Caco-2 (cell line): ENCODE measurements at regions not wholly inside any gene's neighbourhood (a gene's known extent, or its start where the extent isn't known, plus 50 kb on each side); places are given as distances from the start of the nearest gene placed in this dataset.
A peak's percentile ranks its signal among the peaks of the same experiment; 100 is the strongest.

Experiments
- BruUV-seq: library from RNA; stranded (reverse); fragments of 400-500 nt; replicated peaks from 2 replicates; lab custom pipeline; 2021; lab: Mats Ljungman, UMichigan
- CTCF ChIA-PET: fragments of 300-600 bp; sonication (Branson Sonifier 250); formaldehyde crosslinking; loops from one replicate; lab custom pipeline; 2022; ENCODE audit warnings: antibody characterized with exemption; lab: Charles Lee
- POLR2A ChIA-PET: fragments of 300-600 bp; sonication (Branson Sonifier 250); formaldehyde crosslinking; loops from one replicate; lab custom pipeline; 2022; ENCODE audit warnings: antibody characterized with exemption; lab: Charles Lee
- DNase-seq, 2 experiments: peaks; one replicate each; pipeline versions ENCODE4 v3.0.0 to v3.0.0-alpha.2; 2020 to 2022
- H3K27me3 ChIP-seq: replicated peaks from 2 replicates; pipeline ENCODE4 v1.6.0; 2011; ENCODE audit warnings: low read length; ENCODE audit not compliant: control insufficient read depth, insufficient read depth
- H3K36me3 ChIP-seq: 2 replicates; pipeline ENCODE4 v1.5.1; 2011; ENCODE audit warnings: low read length; ENCODE audit not compliant: control insufficient read depth, insufficient read depth
- H3K4me1 ChIP-seq: fragments of 250-450 bp; sonication (Bioruptor Pico); 2 replicates; pipeline ENCODE4 v1.5.1; 2020; ENCODE audit warnings: mild to moderate bottlenecking
- H3K4me3 ChIP-seq: 2 replicates; pipeline ENCODE4 v1.5.1; 2011; ENCODE audit warnings: low read depth, mild to moderate bottlenecking, control low read depth, low read length
- H3K9me3 ChIP-seq: fragments of 250-450 bp; sonication (Bioruptor Pico); 2 replicates; pipeline ENCODE4 v1.5.1; 2020; ENCODE audit warnings: mild to moderate bottlenecking, moderate library complexity
- H3K27ac Mint-ChIP-seq: one replicate; pipeline ENCODE4 v1.8.0; 2022; ENCODE audit warnings: mixed read lengths; ENCODE audit not compliant: unreplicated experiment
- H3K27me3 Mint-ChIP-seq: one replicate; pipeline ENCODE4 v1.8.0; 2022; ENCODE audit warnings: mixed read lengths; ENCODE audit not compliant: insufficient read depth, unreplicated experiment
- H3K36me3 Mint-ChIP-seq: one replicate; pipeline ENCODE4 v1.8.0; 2022; ENCODE audit warnings: mild to moderate bottlenecking, mixed read lengths; ENCODE audit not compliant: insufficient read depth, unreplicated experiment
- H3K4me1 Mint-ChIP-seq: one replicate; pipeline ENCODE4 v1.8.0; 2022; ENCODE audit warnings: low read depth, mixed read lengths; ENCODE audit not compliant: unreplicated experiment
- H3K4me3 Mint-ChIP-seq: one replicate; pipeline ENCODE4 v1.8.0; 2022; ENCODE audit warnings: mild to moderate bottlenecking, moderate library complexity, mixed read lengths; ENCODE audit not compliant: unreplicated experiment
- H3K9me3 Mint-ChIP-seq: one replicate; pipeline ENCODE4 v1.8.0; 2022; ENCODE audit warnings: mixed read lengths; ENCODE audit not compliant: unreplicated experiment
- intact Hi-C: fragments of 100-400 bp; cut with micrococcal nuclease; formaldehyde crosslinking; loops from one replicate; pipeline ENCODE4 v1.10.0; 2022; ENCODE audit not compliant: unreplicated experiment
- TF ChIP-seq, protein P1 (sequence below), 2 experiments: fragments of 200-600 bp in 1 of 2; IDR thresholded peaks; 1 replicate in 1 of 2; 2 replicates in 1 of 2; pipeline versions ENCODE4 v1.5.1 to v1.8.0; 2011 to 2022; ENCODE audit warnings: antibody characterized with exemption in 1 of 2, control low read depth in 1 of 2, inconsistent platforms in 1 of 2, low read depth in 1 of 2, low read length in 1 of 2, mild to moderate bottlenecking in 1 of 2, moderate library complexity in 1 of 2; ENCODE audit not compliant: insufficient read depth in 1 of 2, severe bottlenecking in 1 of 2, unreplicated experiment in 1 of 2

DNA sequence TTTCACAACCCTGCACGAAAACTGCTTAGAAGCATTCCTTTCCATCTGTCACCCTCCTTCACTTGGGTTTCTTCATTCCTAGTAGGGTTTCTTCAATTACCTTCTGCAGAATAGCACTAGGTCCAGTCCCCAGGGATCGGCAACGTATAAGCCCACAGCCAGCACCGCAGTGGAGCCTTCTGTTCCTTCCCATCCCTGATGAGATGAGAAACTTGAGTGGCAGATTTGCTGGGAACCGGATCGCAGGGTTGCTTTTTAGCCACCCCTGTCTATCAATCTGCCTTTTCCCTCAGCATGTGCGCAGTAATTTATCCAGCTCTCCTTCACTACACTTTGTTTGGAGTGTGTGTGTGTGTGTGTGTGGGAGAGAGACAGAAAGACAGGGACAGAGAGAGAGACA lies 94.2 kb downstream of the CD8B2 start:
- Histone ChIP-seq H3K27me3 (no peaks in the 10 kb centered on the region), H3K4me1 (no peaks in the 10 kb centered on the region), H3K4me3 (no peak overlapping the region), H3K36me3 (no peaks in the 10 kb centered on the region), H3K9me3 (no peaks in the 10 kb centered on the region)
- H3K9me3 Mint-ChIP-seq = no peaks in the 10 kb centered on the region
- no peak overlapping the region for H3K27ac Mint-ChIP-seq
- CTCF ChIA-PET = interaction anchor here (1.5 kb wide), 1 partner anchor 11 kb away, joined by 5 read pairs; no protein-coding TSS in a partner anchor
- intact Hi-C loops = loop anchor here (5.0 kb wide), 1 partner anchor 334 kb away; no protein-coding TSS in a partner anchor
- H3K36me3 Mint-ChIP-seq = no peaks in the 10 kb centered on the region
- peaks cover 8% of the 10 kb centered on the region for H3K4me1 Mint-ChIP-seq
- peak overlapping the region; percentile 55 for H3K4me3 Mint-ChIP-seq
- peaks cover 11% of the 10 kb centered on the region for H3K27me3 Mint-ChIP-seq
- TF ChIP-seq, protein P1, sequence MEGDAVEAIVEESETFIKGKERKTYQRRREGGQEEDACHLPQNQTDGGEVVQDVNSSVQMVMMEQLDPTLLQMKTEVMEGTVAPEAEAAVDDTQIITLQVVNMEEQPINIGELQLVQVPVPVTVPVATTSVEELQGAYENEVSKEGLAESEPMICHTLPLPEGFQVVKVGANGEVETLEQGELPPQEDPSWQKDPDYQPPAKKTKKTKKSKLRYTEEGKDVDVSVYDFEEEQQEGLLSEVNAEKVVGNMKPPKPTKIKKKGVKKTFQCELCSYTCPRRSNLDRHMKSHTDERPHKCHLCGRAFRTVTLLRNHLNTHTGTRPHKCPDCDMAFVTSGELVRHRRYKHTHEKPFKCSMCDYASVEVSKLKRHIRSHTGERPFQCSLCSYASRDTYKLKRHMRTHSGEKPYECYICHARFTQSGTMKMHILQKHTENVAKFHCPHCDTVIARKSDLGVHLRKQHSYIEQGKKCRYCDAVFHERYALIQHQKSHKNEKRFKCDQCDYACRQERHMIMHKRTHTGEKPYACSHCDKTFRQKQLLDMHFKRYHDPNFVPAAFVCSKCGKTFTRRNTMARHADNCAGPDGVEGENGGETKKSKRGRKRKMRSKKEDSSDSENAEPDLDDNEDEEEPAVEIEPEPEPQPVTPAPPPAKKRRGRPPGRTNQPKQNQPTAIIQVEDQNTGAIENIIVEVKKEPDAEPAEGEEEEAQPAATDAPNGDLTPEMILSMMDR (IDR thresholded peaks at IDR 0.05; ENCODE audit: insufficient read depth in 1 of 2, low read depth in 1 of 2, low read length in 1 of 2, severe bottlenecking in 1 of 2, unreplicated experiment in 1 of 2) = no peak
- no TSS peak for BruUV-seq
- DNase-seq = no peak
- POLR2A ChIA-PET = no interaction called here

DNA sequence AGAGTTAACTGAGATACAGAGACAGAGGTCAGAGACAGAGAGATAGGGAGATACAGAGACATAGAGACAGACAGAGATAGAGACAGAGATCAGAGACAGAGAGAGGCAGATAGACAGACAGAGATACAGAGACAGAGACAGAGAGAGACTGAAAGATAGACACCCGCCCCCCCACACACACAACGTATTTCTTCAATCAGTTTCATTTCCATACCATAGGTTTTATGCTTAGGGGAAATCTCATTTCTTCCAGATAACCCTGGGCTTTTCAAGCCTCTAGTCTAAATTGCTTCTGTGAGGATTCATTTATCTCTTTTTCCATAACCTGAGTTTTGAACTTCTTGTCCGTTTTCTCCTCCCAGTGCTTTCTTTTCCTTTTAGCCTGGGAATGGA lies 94.6 kb downstream of the CD8B2 start:
- TF ChIP-seq, protein P1 (IDR thresholded peaks at IDR 0.05; ENCODE audit: insufficient read depth in 1 of 2, low read depth in 1 of 2, low read length in 1 of 2, severe bottlenecking in 1 of 2, unreplicated experiment in 1 of 2) = no peak
- peaks cover 7% of the 10 kb centered on the region for H3K4me1 Mint-ChIP-seq
- intact Hi-C loops = loop anchor here (1.0 to 5.0 kb wide), 4 partner anchors 18 to 477 kb away; no protein-coding TSS in a partner anchor
- Histone ChIP-seq H3K9me3 (no peaks in the 10 kb centered on the region), H3K27me3 (no peaks in the 10 kb centered on the region), H3K4me3 (no peak overlapping the region), H3K36me3 (no peaks in the 10 kb centered on the region), H3K4me1 (no peaks in the 10 kb centered on the region)
- ChIA-PET CTCF (interaction anchor here (1.2 to 2.7 kb wide), 3 partner anchors 12 to 19 kb away, joined by 4 to 39 read pairs (median 5); no protein-coding TSS in a partner anchor), POLR2A (no interaction called here)
- H3K36me3 Mint-ChIP-seq = no peaks in the 10 kb centered on the region
- H3K4me3 Mint-ChIP-seq = peak overlapping the region; percentile 55
- peaks cover 11% of the 10 kb centered on the region for H3K27me3 Mint-ChIP-seq
- no peak for DNase-seq
- no peaks in the 10 kb centered on the region for H3K9me3 Mint-ChIP-seq
- BruUV-seq = no TSS peak
- no peak overlapping the region for H3K27ac Mint-ChIP-seq

DNA sequence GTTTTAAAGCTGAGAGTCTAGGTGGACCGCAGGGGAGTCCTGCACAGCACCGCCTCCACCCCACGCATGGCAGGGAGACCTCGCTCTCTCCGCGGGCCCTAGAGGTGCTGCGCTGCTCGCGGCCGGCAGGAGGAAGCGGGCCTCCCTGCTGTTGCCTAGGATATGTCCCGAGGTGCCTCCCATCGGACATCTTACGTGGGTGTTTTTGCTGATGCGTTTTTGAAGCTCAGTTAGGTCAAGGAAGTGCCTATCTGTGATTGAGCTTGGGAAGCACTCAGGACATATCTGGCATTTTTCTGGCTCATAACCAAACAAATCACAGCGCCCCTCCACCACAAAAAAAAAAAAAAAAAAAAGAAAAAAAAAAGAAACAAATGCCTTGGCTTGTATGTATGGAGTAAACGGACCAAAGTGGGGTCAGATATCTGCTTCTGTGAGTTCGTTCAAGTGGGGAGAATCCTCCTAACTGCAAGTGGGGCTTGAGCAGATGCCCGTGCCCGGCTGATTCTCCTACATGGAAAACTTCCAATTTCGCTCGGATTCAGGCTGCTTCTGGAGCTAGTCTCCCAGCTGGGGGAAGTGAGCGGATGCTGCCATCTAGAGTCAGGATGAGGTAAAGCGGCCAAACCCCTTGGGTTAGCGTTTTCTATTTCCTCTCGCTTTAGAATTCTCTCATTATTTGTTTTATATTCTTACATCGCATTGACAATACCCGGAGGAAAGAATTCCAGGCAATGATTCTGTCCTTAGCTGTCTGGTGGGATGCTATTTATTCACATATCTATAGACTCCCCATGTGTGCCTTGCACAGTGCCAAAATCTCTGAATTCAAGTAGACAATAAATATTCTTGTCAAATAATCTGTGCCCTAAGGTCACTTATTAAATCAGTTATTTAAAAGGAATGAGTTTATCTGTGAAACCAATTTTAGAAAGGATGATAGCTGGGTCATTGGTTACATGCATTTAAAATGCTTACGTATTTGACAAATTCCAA lies 95.3 kb downstream of the CD8B2 start:
- CTCF ChIA-PET = interaction anchor here (0.6 to 2.7 kb wide), 13 partner anchors 10 to 1237 kb away, joined by 3 to 39 read pairs (median 3); no protein-coding TSS in a partner anchor
- POLR2A ChIA-PET = no interaction called here
- Histone ChIP-seq H3K4me1 (no peaks in the 10 kb centered on the region), H3K27me3 (no peaks in the 10 kb centered on the region), H3K36me3 (no peaks in the 10 kb centered on the region), H3K4me3 (no peak overlapping the region), H3K9me3 (no peaks in the 10 kb centered on the region)
- Mint-ChIP-seq H3K27ac (no peak overlapping the region), H3K27me3 (peaks cover 11% of the 10 kb centered on the region), H3K4me1 (peaks cover 7% of the 10 kb centered on the region), H3K36me3 (no peaks in the 10 kb centered on the region), H3K4me3 (peak overlapping the region; percentile 55), H3K9me3 (no peaks in the 10 kb centered on the region)
- TF ChIP-seq, protein P1 (IDR thresholded peaks at IDR 0.05; ENCODE audit: insufficient read depth in 1 of 2, low read depth in 1 of 2, low read length in 1 of 2, severe bottlenecking in 1 of 2, unreplicated experiment in 1 of 2) = peak; percentile 84 to 93
- no TSS peak for BruUV-seq
- intact Hi-C loops = loop anchor here (1.0 to 5.0 kb wide), 4 partner anchors 19 to 478 kb away; no protein-coding TSS in a partner anchor
- DNase-seq = peak; percentile 76 to 80
